ENCODE measurements at regions not wholly inside any gene's neighbourhood (a gene's known extent, or its start where the extent isn't known, plus 50 kb on each side); places are given as distances from the start of the nearest gene placed in this dataset.

- no peak for ATAC-seq
- Mint-ChIP-seq H3K27ac (no peak overlapping the region), H3K4me3 (no peak overlapping the region), H3K9me3 (peaks cover 7 to 9% of the 10 kb centered on the region in 2 donors), H3K27me3 (ENCODE audit: low read depth in 2 of 2) (no peaks in the 10 kb centered on the region), H3K4me1 (no peaks in the 10 kb centered on the region), H3K36me3 (no peaks in the 10 kb centered on the region)
- Histone ChIP-seq H3K4me3 (ENCODE audit: low read length) (no peak overlapping the region), H3K9me3 (ENCODE audit: control insufficient read depth, insufficient read depth, low read length) (no peaks in the 10 kb centered on the region), H3K27ac (ENCODE audit: low read length) (no peak overlapping the region), H3K36me3 (ENCODE audit: control insufficient read depth, insufficient read depth, low read length) (no peaks in the 10 kb centered on the region), H3K27me3 (ENCODE audit: control insufficient read depth, insufficient read depth, low read length) (no peaks in the 10 kb centered on the region), H3K4me1 (ENCODE audit: control insufficient read depth, insufficient read depth, low read length) (no peaks in the 10 kb centered on the region)
- WGBS (ENCODE audit: insufficient coverage) = 37% methylated on average over 5 of the region's 5 CpGs
- intact Hi-C loops (cut with micrococcal nuclease) = no loop called here
- no peak for TF ChIP-seq CTCF (IDR thresholded peaks at IDR 0.05)
- DNase-seq = no peak
These were observed 492.6 kb upstream of the REG3G start for GRCh38 chr2:78532762-78533379.

- Mint-ChIP-seq H3K4me3 (no peak overlapping the region), H3K4me1 (no peaks in the 10 kb centered on the region)
These were observed 490.1 kb upstream of the REG3G start for GRCh38 chr2:78535395-78535794.

DNA sequence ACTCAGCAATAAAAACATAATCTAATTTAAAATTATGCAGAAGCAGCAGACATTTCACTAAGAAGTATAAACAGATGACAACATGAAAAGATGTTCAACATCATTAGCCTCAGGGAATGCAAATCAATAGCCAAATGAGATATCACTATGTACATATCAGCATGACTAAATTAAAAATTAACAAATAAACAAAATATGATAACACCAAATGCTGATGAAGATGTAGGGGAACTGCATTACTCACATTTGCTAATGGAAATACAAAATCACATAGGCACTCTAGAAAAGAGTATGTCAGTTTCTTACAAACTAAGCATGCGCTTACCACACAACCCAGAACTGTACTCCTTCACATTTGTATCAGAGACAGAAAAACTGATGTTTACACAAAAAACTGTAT, 487.2 kb upstream of the REG3G start:
- H3K4me1 Mint-ChIP-seq = no peaks in the 10 kb centered on the region
- no peaks in the 10 kb centered on the region for H3K36me3 ChIP-seq (ENCODE audit: control insufficient read depth, insufficient read depth, low read length)
- no peak overlapping the region for H3K27ac ChIP-seq (ENCODE audit: low read length)
- H3K4me3 ChIP-seq (ENCODE audit: low read length) = no peak overlapping the region
- H3K27me3 Mint-ChIP-seq (ENCODE audit: low read depth in 2 of 2) = no peaks in the 10 kb centered on the region
- DNase-seq (no peak), ATAC-seq (no peak)
- TF ChIP-seq CTCF (IDR thresholded peaks at IDR 0.05) = no peak
- intact Hi-C loops (cut with micrococcal nuclease) = no loop called here
- peaks cover 7 to 15% of the 10 kb centered on the region in 2 donors for H3K9me3 Mint-ChIP-seq
- peaks cover 15% of the 10 kb centered on the region for H3K9me3 ChIP-seq (ENCODE audit: control insufficient read depth, insufficient read depth, low read length)
- 92% methylated on average over 1 of the region's 1 CpG for WGBS (ENCODE audit: insufficient coverage)
- H3K4me3 Mint-ChIP-seq = no peak overlapping the region
- H3K36me3 Mint-ChIP-seq = no peaks in the 10 kb centered on the region
- H3K27me3 ChIP-seq (ENCODE audit: control insufficient read depth, insufficient read depth, low read length) = no peaks in the 10 kb centered on the region
- H3K27ac Mint-ChIP-seq = no peak overlapping the region
- no peaks in the 10 kb centered on the region for H3K4me1 ChIP-seq (ENCODE audit: control insufficient read depth, insufficient read depth, low read length)

More at GRCh38 chr2:78535395-78535794, 490.1 kb upstream of the REG3G start:
- Histone ChIP-seq H3K27ac (ENCODE audit: low read length) (no peak overlapping the region), H3K4me3 (ENCODE audit: low read length) (no peak overlapping the region), H3K9me3 (ENCODE audit: control insufficient read depth, insufficient read depth, low read length) (no peaks in the 10 kb centered on the region), H3K36me3 (ENCODE audit: control insufficient read depth, insufficient read depth, low read length) (no peaks in the 10 kb centered on the region), H3K4me1 (ENCODE audit: control insufficient read depth, insufficient read depth, low read length) (no peaks in the 10 kb centered on the region), H3K27me3 (ENCODE audit: control insufficient read depth, insufficient read depth, low read length) (no peaks in the 10 kb centered on the region)
- intact Hi-C loops (cut with micrococcal nuclease) = no loop called here
- TF ChIP-seq CTCF (IDR thresholded peaks at IDR 0.05) = no peak
- H3K9me3 Mint-ChIP-seq = peaks cover 2 to 15% of the 10 kb centered on the region in 2 donors
- DNase-seq = no peak
- H3K27ac Mint-ChIP-seq = no peak overlapping the region
- no peaks in the 10 kb centered on the region for H3K27me3 Mint-ChIP-seq (ENCODE audit: low read depth in 2 of 2)
- ATAC-seq = no peak
- H3K36me3 Mint-ChIP-seq = no peaks in the 10 kb centered on the region

GRCh38 chr2:78540255-78540654, 485.2 kb upstream of the REG3G start:
- no peaks in the 10 kb centered on the region for H3K27me3 ChIP-seq (ENCODE audit: control insufficient read depth, insufficient read depth, low read length)
- Mint-ChIP-seq H3K4me1 (no peaks in the 10 kb centered on the region), H3K27ac (no peak overlapping the region), H3K9me3 (peaks cover 7 to 20% of the 10 kb centered on the region in 2 donors), H3K27me3 (ENCODE audit: low read depth in 2 of 2) (no peaks in the 10 kb centered on the region), H3K4me3 (no peak overlapping the region), H3K36me3 (no peaks in the 10 kb centered on the region)
- no peak overlapping the region for H3K27ac ChIP-seq (ENCODE audit: low read length)
- no peak for DNase-seq
- no peaks in the 10 kb centered on the region for H3K4me1 ChIP-seq (ENCODE audit: control insufficient read depth, insufficient read depth, low read length)
- H3K36me3 ChIP-seq (ENCODE audit: control insufficient read depth, insufficient read depth, low read length) = no peaks in the 10 kb centered on the region
- intact Hi-C loops (cut with micrococcal nuclease) = no loop called here
- 30% methylated on average over 2 of the region's 2 CpGs for WGBS (ENCODE audit: insufficient coverage)
- TF ChIP-seq CTCF (IDR thresholded peaks at IDR 0.05) = no peak
- H3K4me3 ChIP-seq (ENCODE audit: low read length) = no peak overlapping the region
- H3K9me3 ChIP-seq (ENCODE audit: control insufficient read depth, insufficient read depth, low read length) = peaks cover 15% of the 10 kb centered on the region
- ATAC-seq = no peak

Measured in natural killer cell (primary cell).